ENCODE measurements at regions not wholly inside any gene's neighbourhood (a gene's known extent, or its start where the extent isn't known, plus 50 kb on each side); places are given as distances from the start of the nearest gene placed in this dataset.
A peak's percentile ranks its signal among the peaks of the same experiment; 100 is the strongest.

GRCh38 chr3:176932433-176932832 is 264.8 kb downstream of the TBL1XR1 start:
- no peak for DNase-seq

DNA sequence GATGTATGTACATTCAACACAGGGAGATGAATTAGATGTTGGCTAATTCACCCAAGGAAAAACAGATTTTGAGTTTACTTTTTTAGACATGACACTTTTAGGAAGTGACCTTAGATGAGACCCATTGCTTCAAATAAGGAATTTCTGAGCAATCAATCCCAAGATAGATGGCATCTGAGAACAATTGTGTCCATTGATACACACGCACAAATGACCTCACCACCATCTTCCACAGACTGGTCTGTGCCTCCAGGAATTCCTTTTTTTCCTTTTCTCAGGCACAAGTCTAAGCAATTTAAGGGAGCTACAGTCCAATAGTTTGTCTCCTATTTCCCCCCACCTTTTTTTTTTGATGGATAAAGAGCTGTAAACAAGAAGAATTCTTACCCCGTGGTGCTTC is 265.3 kb downstream of the TBL1XR1 start:
- DNase-seq: no peak

- no peak for DNase-seq
Observed at GRCh38 chr3:176930942-176931341, 266.3 kb downstream of the TBL1XR1 start.

- DNase-seq: no peak
Observed at GRCh38 chr3:176928582-176928931, 268.7 kb downstream of the TBL1XR1 start.

GRCh38 chr3:176927706-176928581 is 269.3 kb downstream of the TBL1XR1 start:
- no peak for DNase-seq

- no peak for DNase-seq
Observed at GRCh38 chr3:176927280-176927679, 270.0 kb downstream of the TBL1XR1 start.

- DNase-seq: no peak
Observed at GRCh38 chr3:176926688-176927087, 270.6 kb downstream of the TBL1XR1 start.

- no peak for DNase-seq
Observed at GRCh38 chr3:176926034-176926433, 271.2 kb downstream of the TBL1XR1 start.

DNA sequence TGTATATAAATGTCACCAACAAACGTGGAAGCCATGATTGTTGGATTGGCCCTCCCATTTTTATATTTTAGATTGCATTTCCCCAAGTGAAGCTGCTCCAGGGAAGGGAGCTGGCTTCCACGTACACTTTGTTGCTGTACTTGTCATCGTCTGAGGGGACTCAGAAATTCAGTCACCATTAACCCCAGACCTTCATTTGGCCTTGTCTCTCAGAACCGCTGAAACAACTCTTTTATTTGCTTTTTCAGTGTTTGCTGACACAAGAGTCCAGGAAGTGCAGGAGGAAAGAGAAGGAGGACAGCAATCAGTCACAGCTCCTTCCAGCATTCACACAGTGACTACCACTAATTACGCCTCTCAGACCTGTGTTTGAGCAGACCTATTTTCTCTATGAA is 276.5 kb downstream of the TBL1XR1 start:
- no peak for DNase-seq

- DNase-seq: peak; percentile 24
Observed at GRCh38 chr3:176919836-176920765, 277.2 kb downstream of the TBL1XR1 start.

DNA sequence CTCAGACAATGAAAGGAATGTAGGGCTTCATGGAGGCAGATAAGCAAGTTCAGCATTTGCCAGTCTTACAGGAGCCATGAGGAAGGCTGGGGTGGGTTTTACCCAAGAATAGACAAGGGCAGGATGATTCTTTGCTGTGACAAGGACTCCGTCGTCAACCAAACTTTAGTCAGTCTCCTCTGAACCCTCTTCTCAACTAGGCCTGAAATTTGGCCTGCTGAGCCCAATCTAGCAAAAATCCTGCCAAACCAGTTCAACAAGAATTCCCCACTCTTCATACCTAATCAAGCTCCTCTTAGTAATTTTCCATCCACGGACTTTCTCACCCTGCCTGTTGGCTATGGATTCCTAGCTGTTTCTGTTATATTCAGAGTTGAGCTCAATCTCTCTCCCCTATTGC is 280.5 kb downstream of the TBL1XR1 start:
- no peak for DNase-seq

DNA sequence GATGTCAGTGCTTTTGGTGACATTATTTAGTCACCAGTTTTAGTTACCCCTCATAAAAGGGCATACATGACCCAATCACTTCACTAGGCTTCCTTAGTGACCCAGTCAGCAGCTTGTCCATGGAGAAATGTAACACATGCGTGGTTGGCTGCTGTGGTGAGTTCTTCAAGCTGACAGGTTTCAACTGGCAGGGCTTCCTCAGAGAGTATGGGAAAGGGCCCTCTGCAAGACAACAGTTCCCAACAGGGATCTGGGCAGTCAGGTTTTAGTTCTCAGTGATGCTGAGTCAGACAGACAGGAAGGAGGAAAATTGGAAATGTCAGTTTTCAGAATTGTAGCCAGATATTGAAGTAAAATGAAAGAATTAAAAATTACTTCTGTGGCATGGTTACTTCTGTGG is 282.5 kb downstream of the TBL1XR1 start:
- DNase-seq: no peak

- no peak for DNase-seq
Observed at GRCh38 chr3:176911579-176911978, 285.7 kb downstream of the TBL1XR1 start.

GRCh38 chr3:176909044-176909443 is 288.2 kb downstream of the TBL1XR1 start:
- DNase-seq: no peak

DNA sequence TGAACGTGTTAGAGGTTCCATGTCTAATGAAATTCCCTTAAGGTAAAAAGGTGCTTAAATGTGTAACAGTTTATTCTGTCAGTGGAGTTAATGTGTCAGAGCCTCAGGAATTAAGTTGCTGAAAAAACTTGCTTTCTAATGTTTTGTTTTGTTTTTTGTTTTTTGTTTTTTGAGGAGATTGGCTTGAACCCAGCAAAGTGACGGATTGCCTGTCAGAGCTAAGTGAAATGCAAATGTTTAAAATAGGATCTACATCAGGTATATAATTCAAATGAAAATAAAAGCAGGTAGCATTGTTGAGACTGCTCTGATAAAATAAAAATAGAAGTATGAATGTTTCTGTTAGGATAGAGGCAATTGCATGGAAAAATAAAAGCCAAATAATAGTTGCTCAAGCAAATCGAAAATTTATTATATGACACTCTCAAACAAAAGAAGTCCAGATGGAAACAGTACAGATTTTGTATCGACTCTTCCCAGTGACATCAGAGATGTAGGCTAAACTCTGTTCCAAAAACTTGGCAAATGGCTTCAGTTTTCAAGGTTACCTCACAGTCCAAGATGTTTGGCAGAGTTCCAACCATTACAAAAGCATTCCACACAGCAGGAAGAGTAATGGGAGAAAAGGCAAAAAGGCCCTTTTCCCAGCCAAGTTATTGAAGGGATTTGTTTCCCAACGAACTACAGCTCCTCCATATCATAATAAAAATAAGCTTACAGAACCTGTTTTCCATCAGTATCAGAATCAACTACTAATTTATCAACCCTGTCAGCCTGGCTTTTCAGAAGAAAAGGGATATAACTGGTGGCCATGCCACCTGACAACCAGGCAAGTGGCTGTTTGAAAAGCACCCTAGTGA is 291.0 kb downstream of the TBL1XR1 start:
- DNase-seq: peak; percentile 83

DNA sequence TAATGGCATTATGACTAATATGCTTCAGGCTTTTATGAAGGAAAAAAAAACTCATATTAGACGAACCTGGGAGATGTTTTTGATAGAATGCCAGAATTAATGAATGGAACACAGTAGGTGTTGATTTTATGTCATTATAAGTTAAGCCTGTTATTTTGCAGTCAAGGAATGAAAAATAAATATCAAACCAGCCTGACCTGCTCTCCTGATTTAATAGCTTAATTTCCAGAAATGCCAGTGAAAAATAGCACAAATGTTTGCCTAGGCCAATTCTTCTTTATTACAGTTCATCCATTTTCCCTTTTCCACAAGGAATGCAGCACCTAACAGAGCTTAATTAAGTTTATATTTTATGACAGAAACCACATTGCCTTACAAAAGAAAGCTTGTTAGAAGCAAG is 292.0 kb downstream of the TBL1XR1 start:
- no peak for DNase-seq

- DNase-seq: no peak
Observed at GRCh38 chr3:176904506-176904905, 292.8 kb downstream of the TBL1XR1 start.

GRCh38 chr3:176896640-176897039 is 300.6 kb downstream of the TBL1XR1 start:
- no peak for DNase-seq

DNA sequence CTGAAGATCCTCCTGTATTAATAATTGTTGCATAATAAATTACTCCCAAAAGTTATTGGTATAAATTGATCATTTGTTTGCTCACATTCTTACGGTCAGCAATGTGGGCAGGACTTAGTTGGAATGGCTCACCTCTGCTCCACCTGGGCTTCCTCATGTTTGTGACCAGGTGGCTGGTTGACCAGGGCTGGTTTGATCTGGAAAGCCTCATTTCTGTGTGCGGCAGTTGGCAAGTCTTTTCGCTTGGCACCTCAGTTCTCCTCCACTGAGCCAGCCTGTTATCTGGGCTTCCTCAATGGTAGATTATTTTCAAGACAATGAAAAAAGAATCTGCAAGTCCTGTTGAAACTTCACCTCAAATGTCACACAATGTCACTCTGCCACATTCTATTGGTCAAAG is 301.1 kb downstream of the TBL1XR1 start:
- DNase-seq: no peak

DNA sequence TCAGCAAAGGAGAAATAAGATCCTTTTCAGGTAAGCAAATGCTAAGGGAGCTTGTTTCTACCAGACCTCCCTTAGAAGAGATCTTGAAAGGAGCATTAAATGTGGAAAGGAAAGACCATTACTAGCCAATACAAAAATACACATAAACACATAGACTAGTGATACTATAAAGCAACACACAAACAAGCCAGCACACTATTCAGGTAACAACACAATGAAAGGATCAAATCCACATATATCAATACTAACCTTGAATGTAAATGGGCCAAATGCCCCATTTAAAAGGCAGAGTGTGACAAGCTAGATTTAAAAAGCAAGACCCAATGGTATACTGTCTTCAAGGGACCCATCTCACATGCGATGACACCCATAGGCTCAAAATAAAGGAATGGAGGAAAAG is 317.6 kb downstream of the TBL1XR1 start:
- DNase-seq: no peak

GRCh38 chr3:176873261-176873660 is 324.0 kb downstream of the TBL1XR1 start:
- no peak for DNase-seq

DNA sequence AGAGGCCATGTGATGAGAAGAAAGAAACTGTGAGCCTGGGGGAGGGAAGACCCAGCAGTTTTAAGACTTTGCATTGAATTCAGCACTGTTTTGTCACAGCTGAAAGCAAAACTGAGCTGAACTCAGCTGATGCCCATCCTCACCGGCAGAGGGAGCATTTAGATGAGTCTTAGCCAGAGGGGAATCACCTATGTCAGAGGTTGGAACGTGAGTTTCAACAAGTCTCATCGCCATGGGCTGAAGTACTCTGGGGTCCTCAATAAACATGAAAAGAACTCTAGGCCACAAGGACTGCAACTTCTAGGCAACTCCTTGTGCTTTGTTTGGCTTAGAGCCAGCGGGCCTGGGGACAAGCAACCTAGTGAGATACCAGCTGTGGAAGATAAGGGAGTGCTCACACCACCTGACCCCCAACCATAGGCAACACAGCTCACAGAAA is 324.5 kb downstream of the TBL1XR1 start:
- peak; percentile 72 for DNase-seq

DNA sequence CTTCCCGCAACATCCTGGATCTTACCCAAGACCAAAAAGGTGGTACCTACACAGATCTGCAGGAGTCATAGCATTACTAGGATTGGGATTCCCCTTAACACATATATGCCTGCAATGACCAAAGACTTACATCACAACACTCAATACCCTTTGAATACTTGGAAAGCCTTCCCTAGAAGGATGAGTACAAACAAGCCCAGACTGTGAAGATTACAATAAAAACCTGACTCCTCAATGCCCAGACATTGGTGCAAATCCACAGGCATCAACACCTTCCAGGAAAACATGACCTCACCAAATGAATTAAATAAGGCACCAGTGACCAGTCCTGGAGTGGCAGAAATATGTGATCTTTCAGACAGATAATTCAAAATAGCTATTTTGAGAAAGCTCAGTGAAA is 326.8 kb downstream of the TBL1XR1 start:
- no peak for DNase-seq

Measured in dermis blood vessel endothelial cell (primary cell).